Thyroid gland (tissue), 4 donors: ENCODE measurements at regions not wholly inside any gene's neighbourhood (a gene's known extent, or its start where the extent isn't known, plus 50 kb on each side); places are given as distances from the start of the nearest gene placed in this dataset.

Source experiments
- CTCF ChIP-seq, 6 experiments: fragments of 200-600 bp in 3 of 6; fragments of 450-650 bp in 3 of 6; sonication (generic) in 3 of 6; IDR thresholded peaks; one replicate each; pipeline ENCODE4 v1.5.1; 2016 to 2019; ENCODE audit warnings: antibody characterized with exemption in 6 of 6, mild to moderate bottlenecking in 2 of 6, inconsistent platforms in 1 of 6, moderate library complexity in 1 of 6
- POLR2A ChIP-seq, 2 donors: fragments of 450-650 bp; IDR thresholded peaks; one replicate each; pipeline ENCODE4 v1.6.1; 2017; ENCODE audit warnings: antibody characterized with exemption in 2 of 2, mild to moderate bottlenecking in 2 of 2, moderate library complexity in 1 of 2

- TF ChIP-seq POLR2A (IDR thresholded peaks at IDR 0.05) (no peak), CTCF (IDR thresholded peaks at IDR 0.05) (no peak)
These were observed 671.6 kb downstream of the FAT4 start for GRCh38 chr4:125986307-125986706.
